ENCODE measurements at regions not wholly inside any gene's neighbourhood (a gene's known extent, or its start where the extent isn't known, plus 50 kb on each side); places are given as distances from the start of the nearest gene placed in this dataset.
"Not testable (repeated sequence)": the region's sequence is repeated elsewhere in the genome, so short reads cannot be mapped to it uniquely, and the experiment has no call there.

GRCh38 chr3:6062261-6063187 lies 798.4 kb upstream of the GRM7 start:
- DNase-seq, result no peak

GRCh38 chr3:6066397-6066796 lies 794.5 kb upstream of the GRM7 start:
- DNase-seq, result no peak

- not testable (repeated sequence) for DNase-seq
Observed at GRCh38 chr3:6066868-6067578, 793.9 kb upstream of the GRM7 start.

- no peak for DNase-seq
Observed at GRCh38 chr3:6074952-6075351, 786.0 kb upstream of the GRM7 start.

GRCh38 chr3:6078436-6078835 lies 782.5 kb upstream of the GRM7 start:
- DNase-seq, result no peak

GRCh38 chr3:6079011-6079410 lies 781.9 kb upstream of the GRM7 start:
- DNase-seq, result no peak

GRCh38 chr3:6079561-6080179 lies 781.2 kb upstream of the GRM7 start:
- no peak for DNase-seq

GRCh38 chr3:6088433-6088832 lies 772.5 kb upstream of the GRM7 start:
- DNase-seq, result no peak

GRCh38 chr3:6089780-6090179 lies 771.1 kb upstream of the GRM7 start:
- no peak for DNase-seq

GRCh38 chr3:6091262-6091661 lies 769.7 kb upstream of the GRM7 start:
- no peak for DNase-seq

- no peak for DNase-seq
Observed at GRCh38 chr3:6095006-6095405, 765.9 kb upstream of the GRM7 start.

GRCh38 chr3:6097021-6097420 lies 763.9 kb upstream of the GRM7 start:
- no peak for DNase-seq

GRCh38 chr3:6097556-6097955 lies 763.4 kb upstream of the GRM7 start:
- DNase-seq, result no peak

- DNase-seq, result no peak
Observed at GRCh38 chr3:6098516-6099157, 762.3 kb upstream of the GRM7 start.

- no peak for DNase-seq
Observed at GRCh38 chr3:6099458-6100075, 761.3 kb upstream of the GRM7 start.

GRCh38 chr3:6105187-6105586 lies 755.7 kb upstream of the GRM7 start:
- no peak for DNase-seq

GRCh38 chr3:6108957-6109356 lies 752.0 kb upstream of the GRM7 start:
- no peak for DNase-seq

- no peak for DNase-seq
Observed at GRCh38 chr3:6110451-6110850, 750.5 kb upstream of the GRM7 start.

GRCh38 chr3:6112546-6112945 lies 748.4 kb upstream of the GRM7 start:
- no peak for DNase-seq

GRCh38 chr3:6113338-6113737 lies 747.6 kb upstream of the GRM7 start:
- DNase-seq, result no peak

GRCh38 chr3:6119367-6119766 lies 741.5 kb upstream of the GRM7 start:
- no peak for DNase-seq

GRCh38 chr3:6120786-6121185 lies 740.1 kb upstream of the GRM7 start:
- no peak for DNase-seq

- DNase-seq, result no peak
Observed at GRCh38 chr3:6124875-6125274, 736.0 kb upstream of the GRM7 start.
